HCT116 (cell line): ENCODE measurements at regions not wholly inside any gene's neighbourhood (a gene's known extent, or its start where the extent isn't known, plus 50 kb on each side); places are given as distances from the start of the nearest gene placed in this dataset.

Experiments used
- EZH2phosphoT487 ChIP-seq: fragments of 200-600 bp; IDR thresholded peaks from 2 replicates; pipeline ENCODE4 v1.6.1; 2018; ENCODE audit warnings: antibody characterized with exemption, borderline replicate concordance
- TF ChIP-seq, protein P1 (sequence below), 3 experiments: fragments of 200-600 bp in 1 of 3; sonication (generic) in 1 of 3; IDR thresholded peaks in 2 of 3; conservative IDR thresholded peaks in 1 of 3; 2 replicates each; pipeline ENCODE4 v1.5.1; 2012 to 2017; ENCODE audit warnings: low read depth in 2 of 3, low read length in 2 of 3, antibody characterized with exemption in 1 of 3, borderline replicate concordance in 1 of 3, control low read depth in 1 of 3, mild to moderate bottlenecking in 1 of 3, mixed read lengths in 1 of 3, mixed run types in 1 of 3, moderate library complexity in 1 of 3; ENCODE audit not compliant: insufficient read depth in 1 of 3

DNA sequence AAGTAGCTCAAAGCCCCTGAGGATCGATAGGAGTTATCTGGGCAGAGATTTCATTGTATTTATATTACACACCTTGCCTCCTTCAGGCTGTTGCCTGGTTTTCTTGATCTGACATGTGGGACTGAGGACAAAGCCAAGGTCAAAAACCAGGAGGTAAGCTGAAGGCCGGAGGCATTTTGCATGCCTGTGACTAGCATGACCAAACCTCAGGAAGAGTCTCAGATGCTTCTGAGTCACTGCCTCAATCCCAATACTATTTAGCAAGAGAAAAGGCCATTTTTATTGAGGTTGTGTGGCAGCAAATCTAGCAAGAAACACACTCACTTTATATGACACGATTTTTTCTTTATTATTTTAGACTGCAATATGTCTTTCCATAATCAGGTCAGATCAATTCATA lies 968.1 kb downstream of the CDH11 start:
- no peak for TF ChIP-seq EZH2phosphoT487
- TF ChIP-seq, protein P1, sequence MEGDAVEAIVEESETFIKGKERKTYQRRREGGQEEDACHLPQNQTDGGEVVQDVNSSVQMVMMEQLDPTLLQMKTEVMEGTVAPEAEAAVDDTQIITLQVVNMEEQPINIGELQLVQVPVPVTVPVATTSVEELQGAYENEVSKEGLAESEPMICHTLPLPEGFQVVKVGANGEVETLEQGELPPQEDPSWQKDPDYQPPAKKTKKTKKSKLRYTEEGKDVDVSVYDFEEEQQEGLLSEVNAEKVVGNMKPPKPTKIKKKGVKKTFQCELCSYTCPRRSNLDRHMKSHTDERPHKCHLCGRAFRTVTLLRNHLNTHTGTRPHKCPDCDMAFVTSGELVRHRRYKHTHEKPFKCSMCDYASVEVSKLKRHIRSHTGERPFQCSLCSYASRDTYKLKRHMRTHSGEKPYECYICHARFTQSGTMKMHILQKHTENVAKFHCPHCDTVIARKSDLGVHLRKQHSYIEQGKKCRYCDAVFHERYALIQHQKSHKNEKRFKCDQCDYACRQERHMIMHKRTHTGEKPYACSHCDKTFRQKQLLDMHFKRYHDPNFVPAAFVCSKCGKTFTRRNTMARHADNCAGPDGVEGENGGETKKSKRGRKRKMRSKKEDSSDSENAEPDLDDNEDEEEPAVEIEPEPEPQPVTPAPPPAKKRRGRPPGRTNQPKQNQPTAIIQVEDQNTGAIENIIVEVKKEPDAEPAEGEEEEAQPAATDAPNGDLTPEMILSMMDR (IDR thresholded peaks at IDR 0.05 in 2 of 3, conservative IDR thresholded peaks at IDR 0.05 in 1 of 3; ENCODE audit: borderline replicate concordance in 1 of 3, insufficient read depth in 1 of 3, low read depth in 2 of 3, low read length in 2 of 3) = no peak
